ENCODE measurements at regions not wholly inside any gene's neighbourhood (a gene's known extent, or its start where the extent isn't known, plus 50 kb on each side); places are given as distances from the start of the nearest gene placed in this dataset.

DNA sequence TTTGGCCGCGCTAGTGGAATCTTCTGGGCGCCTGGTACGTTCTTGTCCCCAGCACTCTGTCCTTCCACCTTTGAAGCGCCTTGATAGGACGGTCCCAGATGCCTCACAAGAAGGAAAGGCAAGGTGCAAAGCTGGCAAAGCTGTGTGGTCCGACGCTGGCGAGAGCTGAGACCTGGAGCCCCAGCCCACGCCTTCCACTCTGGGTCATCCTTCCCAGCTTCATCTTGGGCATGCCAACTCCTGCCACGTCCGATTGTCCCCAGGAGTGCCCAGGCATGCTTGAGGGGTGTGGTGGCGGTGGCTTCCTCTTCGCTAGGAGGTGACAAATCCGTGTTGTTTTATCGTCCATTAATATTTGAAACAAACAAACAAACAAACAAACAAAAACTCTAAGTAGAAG is 123.9 kb upstream of the DPYD start:
- ChIA-PET CTCF (no interaction called here), POLR2A (ENCODE audit: low non-redundant PET) (no interaction called here)
- TF ChIP-seq, protein P1, sequence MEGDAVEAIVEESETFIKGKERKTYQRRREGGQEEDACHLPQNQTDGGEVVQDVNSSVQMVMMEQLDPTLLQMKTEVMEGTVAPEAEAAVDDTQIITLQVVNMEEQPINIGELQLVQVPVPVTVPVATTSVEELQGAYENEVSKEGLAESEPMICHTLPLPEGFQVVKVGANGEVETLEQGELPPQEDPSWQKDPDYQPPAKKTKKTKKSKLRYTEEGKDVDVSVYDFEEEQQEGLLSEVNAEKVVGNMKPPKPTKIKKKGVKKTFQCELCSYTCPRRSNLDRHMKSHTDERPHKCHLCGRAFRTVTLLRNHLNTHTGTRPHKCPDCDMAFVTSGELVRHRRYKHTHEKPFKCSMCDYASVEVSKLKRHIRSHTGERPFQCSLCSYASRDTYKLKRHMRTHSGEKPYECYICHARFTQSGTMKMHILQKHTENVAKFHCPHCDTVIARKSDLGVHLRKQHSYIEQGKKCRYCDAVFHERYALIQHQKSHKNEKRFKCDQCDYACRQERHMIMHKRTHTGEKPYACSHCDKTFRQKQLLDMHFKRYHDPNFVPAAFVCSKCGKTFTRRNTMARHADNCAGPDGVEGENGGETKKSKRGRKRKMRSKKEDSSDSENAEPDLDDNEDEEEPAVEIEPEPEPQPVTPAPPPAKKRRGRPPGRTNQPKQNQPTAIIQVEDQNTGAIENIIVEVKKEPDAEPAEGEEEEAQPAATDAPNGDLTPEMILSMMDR (conservative IDR thresholded peaks at IDR 0.05; ENCODE audit: low read depth, low read length) = no peak
- TF ChIP-seq EZH2 (IDR thresholded peaks at IDR 0.05; ENCODE audit: borderline replicate concordance, low read depth, low read length, poor library complexity, severe bottlenecking) = no peak
- Histone ChIP-seq H3K36me3 (ENCODE audit: insufficient read depth, low read length, poor library complexity, severe bottlenecking) (no peaks in the 10 kb centered on the region), H3K9me3 (ENCODE audit: low read depth, low read length, poor library complexity, severe bottlenecking) (no peaks in the 10 kb centered on the region), H3K27me3 (replicated peaks; ENCODE audit: insufficient read depth, low read depth, low read length, poor library complexity) (peaks cover 34% of the 10 kb centered on the region), H3K4me3 (ENCODE audit: low read depth, low read length, poor library complexity, severe bottlenecking) (peak overlapping the region; percentile 56), H3K27ac (ENCODE audit: low read depth, low read length, poor library complexity, severe bottlenecking) (no peak overlapping the region), H3K4me1 (ENCODE audit: insufficient read depth, low read length, poor library complexity, severe bottlenecking) (peaks cover 22% of the 10 kb centered on the region)
- no peak for DNase-seq (ENCODE audit: low spot score)
- intact Hi-C loops (cut with micrococcal nuclease; ENCODE audit: unreplicated experiment) = loop anchor here (5.0 to 10.0 kb wide), 4 partner anchors 122 to 520 kb away; partner anchors contain the start of gene DPYD
- no TSS peak for BruUV-seq (replicated peaks)

DNA sequence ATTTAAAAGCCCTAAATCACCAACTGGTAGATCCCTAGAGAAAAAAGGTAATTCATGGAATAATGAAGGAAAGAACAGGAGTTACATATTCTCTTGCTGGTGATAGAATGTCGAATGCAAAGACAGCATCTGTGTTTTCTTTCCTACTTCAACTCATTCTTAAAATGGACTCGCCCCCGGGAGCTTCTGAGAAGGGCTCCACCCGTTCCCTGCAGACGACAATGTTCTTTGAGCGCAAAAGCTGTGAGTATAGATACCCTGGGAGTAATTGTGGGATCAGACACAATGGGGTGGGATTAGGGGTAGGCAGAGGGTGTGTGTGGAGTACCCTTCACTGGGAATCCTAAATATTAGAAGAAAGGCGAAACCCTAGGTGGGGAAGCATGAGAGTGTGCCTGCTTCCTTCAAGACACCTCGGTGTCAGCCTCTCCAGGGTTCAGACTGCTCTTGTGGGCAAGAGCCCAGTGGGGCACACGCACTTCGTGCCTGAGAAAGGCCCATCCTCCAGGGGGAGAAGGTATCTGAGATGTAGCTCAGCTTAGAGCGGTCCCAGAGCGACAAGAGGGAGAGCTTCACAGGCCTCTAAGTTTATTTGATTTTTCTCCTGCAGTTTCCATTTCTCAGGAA is 123.3 kb upstream of the DPYD start:
- BruUV-seq (replicated peaks) = no TSS peak
- no peak overlapping the region for H3K4me3 ChIP-seq (ENCODE audit: low read depth, low read length, poor library complexity, severe bottlenecking)
- no peaks in the 10 kb centered on the region for H3K9me3 ChIP-seq (ENCODE audit: low read depth, low read length, poor library complexity, severe bottlenecking)
- DNase-seq (ENCODE audit: low spot score) = no peak
- CTCF ChIA-PET = no interaction called here
- no peaks in the 10 kb centered on the region for H3K36me3 ChIP-seq (ENCODE audit: insufficient read depth, low read length, poor library complexity, severe bottlenecking)
- no peak overlapping the region for H3K27ac ChIP-seq (ENCODE audit: low read depth, low read length, poor library complexity, severe bottlenecking)
- peaks cover 30% of the 10 kb centered on the region for H3K27me3 ChIP-seq (replicated peaks; ENCODE audit: insufficient read depth, low read depth, low read length, poor library complexity)
- intact Hi-C loops (cut with micrococcal nuclease; ENCODE audit: unreplicated experiment) = loop anchor here (10.0 kb wide), 1 partner anchor 519 kb away; no protein-coding TSS in a partner anchor
- POLR2A ChIA-PET (ENCODE audit: low non-redundant PET) = interaction anchor here (0.6 kb wide), 1 partner anchor 713 kb away, joined by 4 read pairs; no protein-coding TSS in a partner anchor
- peaks cover 17% of the 10 kb centered on the region for H3K4me1 ChIP-seq (ENCODE audit: insufficient read depth, low read length, poor library complexity, severe bottlenecking)
- TF ChIP-seq, protein P1 (conservative IDR thresholded peaks at IDR 0.05; ENCODE audit: low read depth, low read length) = no peak
- TF ChIP-seq EZH2 (IDR thresholded peaks at IDR 0.05; ENCODE audit: borderline replicate concordance, low read depth, low read length, poor library complexity, severe bottlenecking) = no peak

DNA sequence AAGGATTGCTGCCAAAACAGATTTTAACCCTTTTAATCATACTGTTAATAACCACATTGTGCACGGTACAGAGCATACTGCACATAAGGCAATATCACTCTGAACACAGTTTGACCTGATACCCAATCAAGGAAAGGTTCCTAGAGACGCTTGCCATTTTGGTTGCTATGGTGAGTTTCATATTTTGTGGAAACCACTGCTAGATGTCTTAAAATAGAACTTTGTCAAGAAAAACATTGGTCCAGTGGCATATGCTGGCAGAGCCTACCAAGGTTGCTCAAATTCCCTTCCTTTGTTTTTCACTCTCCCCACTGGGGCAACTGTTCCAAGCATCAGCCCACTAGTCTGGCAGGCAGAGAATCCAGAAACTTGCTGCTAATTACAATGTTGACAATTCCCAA is 114.8 kb upstream of the DPYD start:
- Histone ChIP-seq H3K36me3 (ENCODE audit: insufficient read depth, low read length, poor library complexity, severe bottlenecking) (no peaks in the 10 kb centered on the region), H3K9me3 (ENCODE audit: low read depth, low read length, poor library complexity, severe bottlenecking) (no peaks in the 10 kb centered on the region), H3K27ac (ENCODE audit: low read depth, low read length, poor library complexity, severe bottlenecking) (no peak overlapping the region), H3K27me3 (replicated peaks; ENCODE audit: insufficient read depth, low read depth, low read length, poor library complexity) (no peaks in the 10 kb centered on the region), H3K4me3 (ENCODE audit: low read depth, low read length, poor library complexity, severe bottlenecking) (no peak overlapping the region), H3K4me1 (ENCODE audit: insufficient read depth, low read length, poor library complexity, severe bottlenecking) (no peaks in the 10 kb centered on the region)
- BruUV-seq (replicated peaks) = no TSS peak
- TF ChIP-seq, protein P1 (conservative IDR thresholded peaks at IDR 0.05; ENCODE audit: low read depth, low read length) = no peak
- no peak for TF ChIP-seq EZH2 (IDR thresholded peaks at IDR 0.05; ENCODE audit: borderline replicate concordance, low read depth, low read length, poor library complexity, severe bottlenecking)
- ChIA-PET CTCF (no interaction called here), POLR2A (ENCODE audit: low non-redundant PET) (no interaction called here)
- no peak for DNase-seq (ENCODE audit: low spot score)
- intact Hi-C loops (cut with micrococcal nuclease; ENCODE audit: unreplicated experiment) = no loop called here

Measured in A673 (cell line).